Cardiac fibroblast (primary cell): ENCODE measurements at regions not wholly inside any gene's neighbourhood (a gene's known extent, or its start where the extent isn't known, plus 50 kb on each side); places are given as distances from the start of the nearest gene placed in this dataset.

Experiments
- DNase-seq, 2 donors: peaks; one replicate each; pipeline versions ENCODE4 v3.0.0 to v3.0.0-alpha.2; 2010; ENCODE audit warnings: low read depth in 2 of 2
- H3K4me3 ChIP-seq, 2 donors: replicated peaks in 1 of 2; 1 replicate in 1 of 2; 2 replicates in 1 of 2; pipeline ENCODE4 v1.5.1; 2011; ENCODE audit warnings: low read depth in 2 of 2, low read length in 2 of 2, mild to moderate bottlenecking in 2 of 2, moderate library complexity in 1 of 2
- TF ChIP-seq, protein P1 (sequence below): IDR thresholded peaks from one replicate; pipeline ENCODE4 v1.5.1; 2011; ENCODE audit warnings: low read depth, mild to moderate bottlenecking, low read length, inconsistent platforms

DNA sequence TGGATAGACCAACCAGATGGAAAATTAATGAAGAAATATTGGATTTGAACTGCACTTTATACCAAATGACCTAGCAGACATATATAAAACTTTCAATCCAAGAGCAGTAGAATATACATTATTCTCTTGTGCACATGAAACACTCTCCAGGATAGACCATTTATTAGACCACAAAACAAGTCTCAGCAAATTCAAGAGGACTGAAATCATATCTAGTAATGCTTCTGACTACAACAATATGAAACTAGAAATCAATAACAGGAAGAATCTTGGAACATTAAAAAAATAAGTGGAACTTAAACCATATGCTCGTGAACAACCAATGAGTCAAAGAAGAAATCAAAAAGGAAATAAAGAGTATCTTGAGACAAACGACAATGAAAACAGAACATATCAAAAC lies 150.0 kb upstream of the CD180 start:
- TF ChIP-seq, protein P1, sequence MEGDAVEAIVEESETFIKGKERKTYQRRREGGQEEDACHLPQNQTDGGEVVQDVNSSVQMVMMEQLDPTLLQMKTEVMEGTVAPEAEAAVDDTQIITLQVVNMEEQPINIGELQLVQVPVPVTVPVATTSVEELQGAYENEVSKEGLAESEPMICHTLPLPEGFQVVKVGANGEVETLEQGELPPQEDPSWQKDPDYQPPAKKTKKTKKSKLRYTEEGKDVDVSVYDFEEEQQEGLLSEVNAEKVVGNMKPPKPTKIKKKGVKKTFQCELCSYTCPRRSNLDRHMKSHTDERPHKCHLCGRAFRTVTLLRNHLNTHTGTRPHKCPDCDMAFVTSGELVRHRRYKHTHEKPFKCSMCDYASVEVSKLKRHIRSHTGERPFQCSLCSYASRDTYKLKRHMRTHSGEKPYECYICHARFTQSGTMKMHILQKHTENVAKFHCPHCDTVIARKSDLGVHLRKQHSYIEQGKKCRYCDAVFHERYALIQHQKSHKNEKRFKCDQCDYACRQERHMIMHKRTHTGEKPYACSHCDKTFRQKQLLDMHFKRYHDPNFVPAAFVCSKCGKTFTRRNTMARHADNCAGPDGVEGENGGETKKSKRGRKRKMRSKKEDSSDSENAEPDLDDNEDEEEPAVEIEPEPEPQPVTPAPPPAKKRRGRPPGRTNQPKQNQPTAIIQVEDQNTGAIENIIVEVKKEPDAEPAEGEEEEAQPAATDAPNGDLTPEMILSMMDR = no peak
- no peak overlapping the region for H3K4me3 ChIP-seq
- DNase-seq = no peak

GRCh38 chr5:67344870-67345269 lies 148.3 kb upstream of the CD180 start:
- TF ChIP-seq, protein P1 = no peak
- no peak for DNase-seq
- H3K4me3 ChIP-seq = no peak overlapping the region

GRCh38 chr5:67343835-67344234 lies 147.2 kb upstream of the CD180 start:
- TF ChIP-seq, protein P1 = no peak
- no peak overlapping the region for H3K4me3 ChIP-seq
- no peak for DNase-seq

DNA sequence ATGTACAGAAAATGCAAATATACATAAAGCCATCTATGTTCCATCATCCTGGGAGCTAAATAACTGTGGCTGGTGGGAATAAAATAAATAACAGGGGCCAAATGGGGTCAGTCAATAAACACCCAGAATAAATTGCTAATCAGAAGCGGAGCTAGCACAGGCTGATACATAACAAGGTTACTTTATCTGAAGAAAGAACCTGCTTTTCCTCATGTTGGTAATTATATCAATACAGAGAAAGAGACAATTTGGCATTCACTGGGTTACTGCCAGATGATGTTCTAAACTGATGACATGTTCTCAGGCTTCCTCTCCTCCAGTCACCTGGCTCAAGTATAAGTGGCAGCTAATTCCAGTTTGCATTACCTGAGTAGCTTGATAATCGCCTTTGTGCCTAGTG lies 144.9 kb upstream of the CD180 start:
- TF ChIP-seq, protein P1 = no peak
- DNase-seq = no peak
- no peak overlapping the region for H3K4me3 ChIP-seq

GRCh38 chr5:67339219-67339767 lies 142.7 kb upstream of the CD180 start:
- TF ChIP-seq, protein P1 = no peak
- H3K4me3 ChIP-seq = no peak overlapping the region
- DNase-seq = no peak

- no peak overlapping the region for H3K4me3 ChIP-seq
These were observed 141.8 kb upstream of the CD180 start for GRCh38 chr5:67338421-67338820.

More at GRCh38 chr5:67338421-67338820, 141.8 kb upstream of the CD180 start:
- TF ChIP-seq, protein P1 = no peak
- peak in 1 of 2 donors; percentile 51 for DNase-seq
